Prostate gland (tissue), 2 donors: ENCODE measurements at regions not wholly inside any gene's neighbourhood (a gene's known extent, or its start where the extent isn't known, plus 50 kb on each side); places are given as distances from the start of the nearest gene placed in this dataset.

Experiments used
- DNase-seq: peaks from one replicate; pipeline ENCODE4 v3.0.0-alpha.2; 2019; ENCODE audit warnings: low spot score
- H3K27ac ChIP-seq, 2 donors: fragments of 200-600 bp; sonication (generic); 2 replicates each; pipeline ENCODE4 v1.5.1; 2017 to 2019
- H3K27me3 ChIP-seq: fragments of 200-600 bp; sonication (generic); replicated peaks from 2 replicates; pipeline ENCODE4 v1.5.1; 2019; ENCODE audit not compliant: insufficient read depth
- H3K36me3 ChIP-seq, 2 donors: fragments of 200-600 bp; sonication (generic); 1 replicate in 1 of 2; 2 replicates in 1 of 2; pipeline versions ENCODE4 v1.5.1 to v1.8.1; 2017 to 2019
- H3K4me1 ChIP-seq: fragments of 200-600 bp; sonication (generic); replicated peaks from 2 replicates; pipeline ENCODE4 v1.5.1; 2019
- H3K4me3 ChIP-seq, 2 donors: fragments of 200-600 bp; sonication (generic); 2 replicates each; pipeline ENCODE4 v1.5.1; 2017 to 2019
- H3K9me3 ChIP-seq: fragments of 200-600 bp; sonication (generic); 2 replicates; pipeline ENCODE4 v1.5.1; 2017
- CTCF ChIP-seq, 4 experiments: fragments of 200-600 bp in 2 of 4; fragments of 450-650 bp in 2 of 4; sonication (generic) in 2 of 4; IDR thresholded peaks; 1 replicate in 3 of 4; 2 replicates in 1 of 4; pipeline ENCODE4 v1.5.1; 2016 to 2019; ENCODE audit warnings: antibody characterized with exemption in 4 of 4, mild to moderate bottlenecking in 2 of 4, moderate library complexity in 2 of 4
- POLR2A ChIP-seq: fragments of 450-650 bp; IDR thresholded peaks from one replicate; pipeline ENCODE4 v1.6.1; 2016; ENCODE audit warnings: antibody characterized with exemption, mild to moderate bottlenecking
- POLR2AphosphoS5 ChIP-seq: sonication (generic); formaldehyde crosslinking; IDR thresholded peaks from one replicate; pipeline ENCODE4 v1.6.1; 2017; ENCODE audit warnings: antibody characterized with exemption
- WGBS: methylation state at CpG from one replicate; pipeline ENCODE4 v1.1.5; 2018; 5-methylcytosine and 5-hydroxymethylcytosine counted together
- intact Hi-C: fragments of 100-400 bp; cut with DNase I; formaldehyde crosslinking; loops from one replicate; pipeline ENCODE4 v1.14.2; 2022

- Histone ChIP-seq H3K9me3 (no peaks in the 10 kb centered on the region), H3K4me3 (no peak overlapping the region), H3K27me3 (no peaks in the 10 kb centered on the region), H3K4me1 (no peaks in the 10 kb centered on the region), H3K36me3 (no peaks in the 10 kb centered on the region), H3K27ac (no peak overlapping the region)
- TF ChIP-seq CTCF (IDR thresholded peaks at IDR 0.05) (no peak), POLR2A (no peak), POLR2AphosphoS5 (no peak)
- WGBS: 59% methylated on average over 1 of the region's 1 CpG
- intact Hi-C loops: no loop called here
- DNase-seq: no peak
These were observed 1858.7 kb upstream of the CELF4 start for GRCh38 chr18:39424261-39424660.

- TF ChIP-seq POLR2A (no peak), POLR2AphosphoS5 (no peak), CTCF (IDR thresholded peaks at IDR 0.05) (no peak)
These were observed 1855.7 kb upstream of the CELF4 start for GRCh38 chr18:39421276-39421675.

GRCh38 chr18:39419315-39419714 lies 1853.7 kb upstream of the CELF4 start:
- DNase-seq: no peak
- Histone ChIP-seq H3K27me3 (no peaks in the 10 kb centered on the region), H3K4me1 (no peaks in the 10 kb centered on the region), H3K36me3 (no peaks in the 10 kb centered on the region), H3K9me3 (no peaks in the 10 kb centered on the region), H3K4me3 (no peak overlapping the region), H3K27ac (no peak overlapping the region)
- TF ChIP-seq CTCF (IDR thresholded peaks at IDR 0.05) (no peak), POLR2A (no peak), POLR2AphosphoS5 (no peak)
- intact Hi-C loops: no loop called here

More at GRCh38 chr18:39421276-39421675, 1855.7 kb upstream of the CELF4 start:
- Histone ChIP-seq H3K36me3 (no peaks in the 10 kb centered on the region), H3K27ac (no peak overlapping the region), H3K9me3 (no peaks in the 10 kb centered on the region), H3K4me1 (no peaks in the 10 kb centered on the region), H3K27me3 (no peaks in the 10 kb centered on the region), H3K4me3 (no peak overlapping the region)
- intact Hi-C loops: no loop called here
- no peak for DNase-seq
- 72% methylated on average over 3 of the region's 3 CpGs for WGBS

- 92% methylated on average over 4 of the region's 4 CpGs for WGBS
- no peak for DNase-seq
- Histone ChIP-seq H3K4me3 (no peak overlapping the region), H3K27ac (no peak overlapping the region), H3K9me3 (no peaks in the 10 kb centered on the region), H3K27me3 (no peaks in the 10 kb centered on the region), H3K4me1 (no peaks in the 10 kb centered on the region), H3K36me3 (no peaks in the 10 kb centered on the region)
- TF ChIP-seq POLR2A: no peak
- TF ChIP-seq CTCF (IDR thresholded peaks at IDR 0.05): no peak
- no peak for TF ChIP-seq POLR2AphosphoS5
- intact Hi-C loops: no loop called here
These were observed 1849.9 kb upstream of the CELF4 start for GRCh38 chr18:39415471-39415870.

- WGBS: 94% methylated on average over 4 of the region's 4 CpGs
- H3K36me3 ChIP-seq: no peaks in the 10 kb centered on the region
- H3K27ac ChIP-seq: no peak overlapping the region
- H3K27me3 ChIP-seq: no peaks in the 10 kb centered on the region
- no peak for TF ChIP-seq POLR2A
- no peak for TF ChIP-seq POLR2AphosphoS5
- no peak for TF ChIP-seq CTCF (IDR thresholded peaks at IDR 0.05)
- no peaks in the 10 kb centered on the region for H3K9me3 ChIP-seq
- no peaks in the 10 kb centered on the region for H3K4me1 ChIP-seq
- H3K4me3 ChIP-seq: no peak overlapping the region
- DNase-seq: no peak
- intact Hi-C loops: no loop called here
These were observed 1848.6 kb upstream of the CELF4 start for GRCh38 chr18:39414009-39414700.
